SIG-M5 treated with dmso at 0.1 percent for 504 hours (cell line): ENCODE measurements at regions not wholly inside any gene's neighbourhood (a gene's known extent, or its start where the extent isn't known, plus 50 kb on each side); places are given as distances from the start of the nearest gene placed in this dataset.
A peak's percentile ranks its signal among the peaks of the same experiment; 100 is the strongest.

ENCODE experiments used
- DNase-seq: peaks from one replicate; lab custom pipeline; 2025; ENCODE audit not compliant: unreplicated experiment; lab: John Stamatoyannopoulos, UW

DNA sequence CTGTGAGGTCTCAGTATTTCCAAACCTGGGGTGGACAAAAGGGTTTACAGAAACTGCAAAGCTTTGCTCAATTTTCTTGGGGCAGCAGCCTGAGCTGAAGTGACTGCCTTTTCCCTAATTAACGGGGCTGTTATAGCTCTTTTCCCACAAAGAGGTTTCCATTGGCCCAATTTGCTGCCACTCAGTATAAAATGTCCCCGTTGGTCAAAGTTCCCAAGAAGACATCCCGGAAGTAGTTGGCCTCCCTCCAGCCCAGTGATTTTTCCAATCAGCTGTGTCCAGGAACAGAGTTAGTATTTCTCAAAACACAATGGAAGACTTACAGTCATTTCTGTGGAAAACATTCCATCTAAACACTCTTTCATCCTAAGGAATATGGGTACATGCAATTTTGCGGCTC, 643.6 kb downstream of the ACTL7B start:
- no peak for DNase-seq

DNA sequence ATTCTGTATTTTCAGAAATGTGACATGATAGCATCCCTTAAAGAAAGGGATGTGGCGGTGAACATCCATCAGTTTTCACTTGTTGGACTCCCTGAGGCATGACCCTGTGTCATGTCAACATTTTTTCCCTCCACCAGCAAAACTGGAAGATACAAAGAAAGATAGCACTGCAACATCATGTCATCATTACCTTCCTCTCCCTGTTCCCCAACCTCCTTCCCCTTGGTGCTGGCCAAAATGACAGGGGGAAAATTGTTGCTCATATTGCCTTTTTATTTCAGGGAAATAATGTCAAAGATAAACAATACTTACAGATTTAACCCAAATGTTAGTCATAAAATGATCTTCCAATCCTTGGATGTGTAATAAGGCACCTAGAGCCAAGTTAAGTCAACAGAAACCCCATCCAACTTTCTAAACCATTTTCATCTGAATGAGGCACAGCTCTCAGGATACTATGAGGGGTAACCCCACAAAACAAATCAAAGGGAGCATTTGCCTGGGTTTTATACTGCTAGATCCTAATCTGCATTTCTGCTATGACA, 644.3 kb downstream of the ACTL7B start:
- no peak for DNase-seq

DNA sequence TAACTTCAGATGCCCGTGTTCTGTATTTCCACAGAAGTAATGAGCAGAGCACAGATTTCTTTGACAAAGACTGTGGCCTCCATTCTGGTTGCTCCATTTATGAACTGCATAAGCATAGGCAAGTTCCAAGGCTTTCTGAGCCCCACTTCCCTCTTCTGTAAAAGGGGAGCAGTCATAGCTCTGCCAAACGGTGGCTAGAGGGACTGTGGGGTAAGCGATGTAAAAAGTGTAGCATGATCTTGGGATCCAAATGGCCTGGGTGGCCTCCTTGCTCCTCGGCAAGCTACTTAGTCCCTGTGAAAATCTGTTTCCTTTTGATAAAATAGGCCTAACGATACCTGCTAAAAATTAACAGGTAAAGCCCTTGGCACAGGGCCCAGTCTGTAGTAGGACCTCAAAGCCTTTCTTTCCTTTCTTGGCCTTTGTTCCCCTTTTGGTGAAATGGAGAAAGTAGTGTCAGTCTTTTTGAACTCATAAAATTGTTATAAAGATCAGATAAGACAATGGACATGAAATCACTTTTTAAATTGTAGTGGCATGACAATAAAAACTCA, 646.6 kb downstream of the ACTL7B start:
- DNase-seq, result no peak

DNA sequence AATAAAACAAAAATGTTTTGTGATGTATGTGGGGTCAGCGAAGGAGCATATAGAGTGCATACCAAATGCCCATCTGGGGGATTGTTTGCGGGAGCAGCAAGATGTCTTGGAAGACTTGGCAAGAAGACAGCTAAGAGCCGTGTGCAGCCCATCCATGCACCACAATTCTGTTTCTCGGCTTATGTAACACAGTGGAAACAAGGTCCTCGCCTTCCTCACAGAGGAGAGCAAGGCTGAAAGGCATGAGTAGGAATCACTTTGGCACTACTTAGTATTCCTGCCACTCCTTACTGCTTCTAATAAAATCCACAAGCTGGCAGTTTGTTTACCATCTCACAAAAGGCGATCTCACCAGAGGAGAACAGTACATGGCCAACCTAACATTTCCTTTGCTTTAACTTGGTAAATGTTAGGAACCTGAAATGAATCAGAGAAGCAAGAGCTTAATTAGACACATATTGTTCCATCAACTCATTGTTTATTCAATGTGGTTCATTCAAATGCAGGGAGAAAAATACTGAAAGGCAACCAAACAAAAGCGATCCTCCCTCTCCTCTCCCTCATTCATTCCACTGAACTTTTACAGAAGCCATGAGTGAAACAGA, 648.1 kb downstream of the ACTL7B start:
- no peak for DNase-seq

DNA sequence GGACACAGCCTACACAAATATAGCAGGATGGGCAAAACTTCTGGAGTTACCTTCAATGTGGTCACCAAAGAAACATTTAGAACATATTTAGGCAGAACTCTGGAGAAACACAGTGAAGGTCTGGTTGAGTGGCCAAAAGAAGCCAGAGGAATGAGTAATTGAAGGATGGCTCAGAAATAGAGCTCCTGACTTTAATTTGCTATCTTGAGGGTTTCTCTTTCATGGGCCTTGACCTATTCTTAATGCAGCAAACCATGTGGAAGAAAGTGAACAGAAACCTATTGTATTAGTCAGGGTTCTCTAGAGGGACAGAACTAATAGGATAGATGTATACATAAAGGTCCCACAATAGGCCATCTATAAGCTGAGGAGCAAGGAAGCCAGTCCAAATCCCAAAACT, 650.5 kb downstream of the ACTL7B start:
- no peak for DNase-seq

DNA sequence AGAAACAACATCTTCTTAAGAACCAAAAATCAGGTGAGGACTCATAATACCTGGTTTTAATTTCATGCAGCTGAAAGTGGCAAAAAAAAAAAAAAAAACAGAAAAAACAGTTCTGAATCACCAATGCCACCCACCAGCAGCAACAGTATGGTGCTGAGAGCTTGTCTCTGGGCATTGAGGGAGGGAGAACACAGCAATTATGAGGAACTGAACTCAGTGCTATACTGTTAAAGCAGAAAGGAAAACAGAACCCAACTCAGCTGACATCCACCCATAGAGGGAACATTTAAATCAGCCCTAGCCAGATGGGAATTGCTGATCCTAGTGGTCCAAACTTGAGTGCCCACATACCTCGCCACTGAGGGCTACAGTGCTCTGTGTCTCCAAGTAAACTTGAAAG, 657.9 kb downstream of the ACTL7B start:
- no peak for DNase-seq

DNA sequence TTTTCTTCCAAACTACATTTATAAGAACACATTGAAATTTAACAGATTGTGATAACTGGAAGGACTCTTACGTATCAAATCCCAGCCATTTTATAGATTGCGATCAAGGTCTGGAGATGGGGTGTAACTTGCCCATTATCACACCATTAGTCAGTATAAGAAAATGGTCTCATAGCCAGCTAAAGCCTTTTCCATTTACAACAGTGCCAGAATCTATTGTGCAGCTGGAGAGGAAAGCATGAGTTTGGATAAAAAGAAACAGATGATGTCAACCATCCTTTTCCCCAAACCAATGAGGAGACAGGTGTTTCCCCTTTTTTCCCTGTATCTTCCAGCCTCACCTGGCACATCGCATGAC, 658.8 kb downstream of the ACTL7B start:
- DNase-seq, result no peak

DNA sequence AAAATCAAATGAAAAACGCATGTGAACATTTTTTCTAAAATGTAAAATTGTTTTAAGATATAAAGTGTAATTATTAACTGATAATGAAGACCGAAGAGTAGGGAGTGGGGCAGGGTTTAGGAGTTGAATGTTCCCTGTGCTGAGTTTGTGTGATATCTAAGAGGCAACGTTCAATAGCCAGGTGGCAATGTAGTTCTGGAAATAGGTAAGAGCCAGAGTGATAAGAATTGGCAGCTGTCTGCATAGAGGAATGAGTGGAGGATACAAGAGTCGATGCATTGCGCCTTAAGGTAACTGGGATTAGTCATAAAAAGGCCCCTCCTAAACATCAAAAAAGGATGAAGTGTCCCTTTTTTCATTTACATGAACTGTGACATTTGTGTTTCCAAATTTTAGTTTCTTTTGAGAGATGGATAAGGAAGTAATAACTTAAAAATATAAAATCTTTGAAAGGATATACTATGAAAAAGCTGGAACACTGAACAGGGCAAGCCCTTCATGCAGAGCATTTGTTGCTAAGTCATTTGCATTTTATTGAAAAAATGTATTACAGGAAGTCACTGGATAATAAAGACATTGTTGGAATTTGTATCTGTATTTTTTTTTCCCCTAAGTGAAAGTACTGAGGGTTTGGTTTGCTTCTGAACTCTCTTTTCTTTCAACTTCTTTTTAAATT, 659.3 kb downstream of the ACTL7B start:
- DNase-seq, result no peak

DNA sequence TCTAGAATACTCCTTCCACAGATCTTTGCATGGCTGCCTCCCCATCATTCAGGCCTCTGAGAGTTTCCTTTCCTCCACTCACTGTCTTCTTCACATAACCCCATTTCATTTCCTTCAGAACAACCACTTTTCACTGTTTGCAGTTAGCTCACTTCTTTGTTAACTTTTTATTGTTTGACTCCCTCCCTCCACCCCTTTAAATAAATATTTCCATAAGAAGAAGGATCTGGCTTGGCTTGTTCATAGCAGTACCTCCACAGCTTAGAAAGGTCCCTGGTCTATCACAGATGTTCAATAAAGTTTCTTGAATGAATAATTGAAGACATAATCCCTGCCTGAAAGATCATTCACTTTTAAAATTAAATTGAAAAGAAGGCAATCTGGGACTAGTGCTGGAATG, 661.6 kb downstream of the ACTL7B start:
- DNase-seq, result no peak

DNA sequence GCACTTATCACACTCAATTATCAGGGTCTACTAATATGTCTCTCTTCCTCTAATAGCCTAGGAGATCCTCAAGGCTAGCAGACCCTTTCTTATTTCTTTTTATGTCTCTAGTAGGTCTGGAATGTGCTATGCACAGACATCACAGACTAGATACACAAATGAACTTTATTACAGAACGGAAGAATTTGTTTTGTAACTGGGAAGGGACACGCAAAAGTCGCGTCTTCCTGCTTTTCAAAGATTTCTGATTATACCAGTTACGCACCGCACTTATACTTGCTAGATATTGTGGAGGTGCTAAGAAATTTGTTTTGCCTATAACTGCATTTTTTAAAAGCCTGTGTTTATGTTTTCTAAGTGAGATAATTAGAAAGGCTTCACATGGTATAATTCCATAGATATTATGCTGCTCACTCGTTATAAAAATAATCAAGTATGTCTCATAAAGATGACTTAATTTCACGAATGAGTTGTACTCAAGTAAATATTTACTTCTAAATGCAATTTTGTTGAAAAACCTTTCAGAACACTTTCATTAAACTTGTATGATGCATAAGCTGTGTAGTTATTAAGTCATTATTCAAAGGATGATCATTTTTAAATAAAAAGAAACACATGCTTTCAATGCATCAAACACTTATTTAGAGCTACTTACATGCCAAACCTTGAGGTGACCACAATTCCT, 662.6 kb downstream of the ACTL7B start:
- no peak for DNase-seq

DNA sequence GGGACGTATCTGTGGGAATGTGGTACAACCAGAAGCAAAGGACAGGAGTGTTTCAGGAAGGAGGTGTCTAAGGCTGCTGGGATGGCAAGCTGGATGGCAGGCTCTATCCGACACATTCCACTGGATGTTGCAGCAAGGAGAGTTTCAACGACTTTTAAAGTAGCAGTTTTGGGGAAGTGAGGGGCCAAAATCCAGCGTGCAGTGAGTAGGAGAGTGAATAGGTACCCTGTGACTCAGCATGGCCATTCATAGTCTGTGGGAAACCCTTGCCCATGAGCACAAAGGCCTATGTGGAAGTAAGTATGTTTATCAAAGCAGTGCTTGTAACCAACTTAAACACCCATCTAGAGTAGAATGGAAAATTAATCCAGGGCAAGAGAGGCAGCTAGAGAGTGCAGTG, 664.7 kb downstream of the ACTL7B start:
- peak; percentile 21 for DNase-seq

DNA sequence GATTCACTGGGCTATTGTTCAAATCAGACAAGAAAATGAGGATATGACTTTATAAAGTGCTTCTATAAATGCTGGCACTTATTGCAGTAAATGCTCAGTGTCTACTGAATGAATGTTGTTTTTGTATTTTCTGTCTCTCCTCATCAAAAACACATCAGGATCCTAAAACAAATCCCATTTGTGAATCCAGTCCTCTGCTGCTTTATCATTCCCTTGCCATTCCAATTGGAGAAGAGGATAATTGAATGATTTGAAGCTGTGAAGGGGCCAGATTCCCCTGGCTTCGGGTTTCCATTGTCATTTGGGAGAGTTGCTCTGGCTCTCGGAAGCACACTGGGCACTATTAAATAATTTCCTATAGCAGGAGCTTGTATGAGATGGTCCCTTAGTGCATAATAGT, 666.8 kb downstream of the ACTL7B start:
- no peak for DNase-seq

DNA sequence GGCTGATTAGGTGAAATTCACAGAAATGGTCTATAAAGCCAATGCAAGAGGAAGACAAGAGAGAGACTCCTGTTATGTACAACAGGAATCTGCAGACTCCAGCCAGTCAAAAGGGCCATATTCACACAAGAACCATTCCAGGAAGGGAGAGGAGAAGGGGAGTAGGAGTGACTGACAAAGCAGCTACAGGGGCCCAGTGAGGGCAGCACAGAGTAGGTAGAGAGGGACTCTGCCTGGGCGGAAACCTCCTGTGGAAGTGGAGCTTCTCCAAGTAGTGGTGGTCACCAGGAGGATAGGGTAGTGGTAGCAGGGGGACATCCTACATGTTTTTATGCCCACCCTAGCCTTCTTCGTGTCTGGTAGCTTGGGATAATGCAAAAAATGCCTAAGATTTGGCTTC, 667.3 kb downstream of the ACTL7B start:
- no peak for DNase-seq

DNA sequence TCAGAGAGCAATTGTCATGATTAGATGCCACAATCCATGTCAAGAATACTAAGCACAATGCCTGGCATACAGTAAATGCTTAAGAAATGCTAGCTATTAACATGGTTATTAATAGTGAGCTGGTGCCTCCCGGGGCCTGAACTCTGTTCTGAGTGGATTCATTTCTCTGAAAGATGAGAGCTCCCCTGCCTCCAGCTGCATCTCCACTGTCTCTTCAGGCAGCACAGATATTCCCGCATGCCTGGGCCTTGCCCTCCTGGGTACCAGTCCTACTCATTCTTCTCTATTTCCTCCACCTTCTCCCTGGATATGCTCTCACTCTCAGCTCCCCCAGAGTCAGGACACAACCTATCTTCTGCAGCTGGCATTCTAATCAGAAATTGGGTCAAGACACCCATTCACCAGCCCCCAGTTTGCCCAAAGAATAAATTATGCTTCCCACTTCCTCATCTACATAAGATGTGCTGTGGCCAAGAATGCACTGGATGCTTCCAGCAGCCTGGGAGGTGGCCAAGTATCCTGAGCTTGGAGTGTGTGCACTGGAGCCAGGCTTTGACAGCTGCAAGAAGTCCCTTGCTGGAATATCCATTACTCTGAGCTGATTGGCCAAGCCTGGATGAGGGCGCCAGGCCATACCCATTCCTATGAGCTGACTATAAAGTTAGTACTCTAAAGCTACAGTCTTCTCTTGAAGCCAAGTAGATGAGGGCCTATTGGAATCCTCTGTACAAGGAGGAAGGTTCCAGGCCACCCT, 669.0 kb downstream of the ACTL7B start:
- no peak for DNase-seq

DNA sequence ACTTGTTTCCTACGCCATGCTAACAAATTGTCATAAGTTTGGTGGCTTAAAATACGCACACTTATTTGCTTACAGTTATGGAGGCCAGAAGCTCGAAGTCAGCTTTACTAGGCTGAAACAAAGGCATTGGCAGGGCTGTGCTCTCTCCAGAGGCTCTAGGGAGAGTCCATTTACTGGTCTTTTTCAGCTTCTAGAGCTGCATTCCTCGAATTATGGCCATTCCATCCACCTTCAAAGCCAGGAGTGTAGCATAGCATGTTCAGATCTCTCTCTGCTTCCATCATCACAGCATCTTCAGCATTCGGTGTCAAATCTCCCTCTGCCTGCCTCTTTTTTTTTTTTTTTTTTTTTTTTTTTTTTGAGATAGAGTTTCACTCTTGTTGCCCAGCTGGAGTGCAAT, 670.2 kb downstream of the ACTL7B start:
- no peak for DNase-seq

DNA sequence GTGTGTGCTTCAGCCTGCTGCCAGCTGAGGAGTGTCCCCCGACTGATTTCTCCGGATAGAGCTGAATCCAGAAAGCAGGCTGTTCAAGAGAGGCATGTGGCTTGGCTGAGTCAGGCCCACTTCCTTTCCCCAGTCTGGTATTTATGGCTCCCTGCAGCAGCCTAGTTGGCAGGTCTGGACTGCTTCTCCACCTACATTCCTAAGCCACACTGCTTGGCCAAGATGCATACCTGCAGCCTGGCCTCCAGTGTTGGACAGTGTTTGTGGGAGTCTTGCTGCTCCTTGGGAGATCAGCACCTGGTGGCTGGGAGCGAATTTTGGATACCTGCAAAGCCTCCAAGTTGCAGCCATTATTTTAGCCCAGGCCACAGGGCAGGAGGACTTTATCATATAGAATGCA, 670.8 kb downstream of the ACTL7B start:
- DNase-seq, result no peak

DNA sequence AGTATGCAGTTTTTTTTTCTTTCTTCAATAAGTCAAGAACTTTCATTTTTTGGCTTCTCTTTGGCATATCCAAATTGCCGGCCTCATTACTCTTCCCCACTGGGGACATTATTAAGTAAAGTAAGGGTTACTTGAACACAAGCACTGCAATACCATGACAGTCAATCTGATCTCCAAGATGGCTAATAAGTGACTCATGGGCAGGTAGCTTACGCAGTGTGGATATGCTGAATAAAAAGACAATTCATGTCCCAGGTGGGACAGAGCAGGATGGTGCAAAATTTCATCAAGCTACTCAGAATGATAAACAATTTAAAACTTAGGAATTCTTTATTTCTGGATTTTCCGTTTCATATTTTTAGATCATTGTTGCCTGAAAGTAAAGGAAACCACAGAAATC, 671.8 kb downstream of the ACTL7B start:
- no peak for DNase-seq

DNA sequence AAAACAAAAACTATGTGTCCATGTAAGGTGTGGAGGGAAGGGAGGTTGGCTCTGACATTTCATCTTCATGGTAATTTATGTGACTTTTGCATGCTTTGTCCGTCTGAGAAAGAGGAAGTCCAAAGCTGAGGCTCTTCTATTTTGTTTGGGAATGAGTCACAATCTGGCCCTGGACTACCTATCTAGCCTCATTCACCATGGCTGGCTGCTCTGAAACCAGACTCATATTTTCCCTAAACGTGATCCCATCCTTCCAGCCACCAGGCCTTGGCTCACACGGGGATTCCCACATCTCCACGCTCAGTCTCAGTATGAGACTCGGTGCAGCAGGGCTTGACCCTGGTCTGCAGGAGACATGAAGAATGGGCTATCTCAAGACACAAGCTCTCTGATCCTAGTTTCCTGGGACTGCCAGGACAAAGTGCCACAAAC, 672.8 kb downstream of the ACTL7B start:
- peak; percentile 32 for DNase-seq

DNA sequence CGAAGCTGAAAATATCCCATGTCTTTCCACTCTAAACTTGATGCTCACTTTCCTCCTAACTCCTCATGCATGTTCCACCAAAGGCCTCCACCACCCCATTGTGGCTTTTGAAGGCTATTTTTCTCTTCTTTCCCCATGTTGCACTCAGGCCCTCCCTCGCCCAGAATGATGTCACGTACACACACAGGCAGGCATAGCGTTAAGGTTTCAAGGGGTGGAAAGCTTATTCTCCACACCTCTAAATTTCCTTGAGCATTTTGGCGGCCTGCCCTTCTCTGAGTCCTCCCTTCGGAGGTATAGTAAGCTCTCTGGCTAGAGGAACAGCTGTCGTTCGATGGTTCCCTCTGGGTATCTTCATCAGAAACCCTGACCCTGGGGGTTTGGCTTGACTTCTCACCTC, 673.5 kb downstream of the ACTL7B start:
- DNase-seq, result no peak

DNA sequence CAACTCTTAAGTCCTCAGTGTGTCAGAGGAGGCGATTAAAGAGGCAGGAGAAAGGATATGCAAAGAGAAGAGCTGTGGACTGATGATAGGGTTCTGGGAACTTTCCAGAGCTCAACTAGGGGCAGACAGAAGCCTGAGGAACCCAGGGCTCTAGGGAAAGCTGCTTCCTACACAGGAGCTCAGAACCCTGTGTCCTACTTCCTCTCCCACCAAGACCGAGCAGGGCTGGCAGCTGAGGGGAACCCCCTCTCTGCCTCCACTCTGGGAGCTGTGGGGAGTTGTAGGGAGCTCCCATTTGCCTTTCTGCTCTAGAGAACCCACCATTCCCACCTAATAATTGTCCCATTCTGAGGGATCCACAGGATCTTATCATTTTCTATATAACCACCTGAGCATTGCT, 674.3 kb downstream of the ACTL7B start:
- DNase-seq, result no peak

DNA sequence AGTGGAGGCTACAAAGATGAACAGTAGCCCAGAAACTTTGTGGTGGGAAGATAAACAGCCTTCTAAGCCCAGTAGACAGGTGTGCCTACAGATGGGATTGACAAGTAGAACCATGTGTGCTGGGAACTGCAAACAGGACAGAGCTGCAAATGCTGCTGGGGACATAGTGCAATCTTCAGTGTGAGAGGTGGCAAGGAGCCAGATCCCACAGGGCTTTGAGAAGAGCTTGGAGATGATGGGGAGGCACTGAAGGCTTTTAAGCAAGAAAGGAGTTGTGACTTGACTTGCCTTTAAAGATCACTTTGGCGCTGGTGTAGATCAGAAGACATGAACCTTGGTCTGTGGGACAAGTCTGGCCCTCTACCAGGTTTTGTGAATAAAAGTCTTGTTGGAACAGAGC, 675.2 kb downstream of the ACTL7B start:
- DNase-seq, result no peak
